HPDE6-E6E7 (cell line): ENCODE measurements at regions not wholly inside any gene's neighbourhood (a gene's known extent, or its start where the extent isn't known, plus 50 kb on each side); places are given as distances from the start of the nearest gene placed in this dataset.

Source experiments
- DNase-seq: peaks from one replicate; pipeline ENCODE4 v3.0.0; 2011; ENCODE audit warnings: missing footprints; ENCODE audit errors: extremely low spot score

- no peak for DNase-seq
Measured at GRCh38 chr2:46813020-46813415, 102.6 kb downstream of the MCFD2 start.
